Spleen (tissue), 11 donors: ENCODE measurements at regions not wholly inside any gene's neighbourhood (a gene's known extent, or its start where the extent isn't known, plus 50 kb on each side); places are given as distances from the start of the nearest gene placed in this dataset.

Experiments
- DNase-seq: peaks from one replicate; pipeline ENCODE4 v3.0.0-alpha.2; 2020
- H3K27ac ChIP-seq, 8 donors: fragments of 200-600 bp; sonication (generic) in 7 of 8; 1 replicate in 4 of 8; 2 replicates in 4 of 8; pipeline versions ENCODE4 v1.5.0 to v1.8.0; 2016 to 2021; ENCODE audit warnings: inconsistent platforms in 4 of 8, mild to moderate bottlenecking in 4 of 8, moderate library complexity in 1 of 8
- H3K27me3 ChIP-seq, 7 donors: fragments of 200-600 bp; sonication (generic) in 6 of 7; replicated peaks in 1 of 7; 1 replicate in 4 of 7; 2 replicates in 3 of 7; pipeline versions ENCODE4 v1.5.0 to v1.8.0; 2016 to 2021; ENCODE audit warnings: inconsistent platforms in 3 of 7, mild to moderate bottlenecking in 1 of 7
- H3K36me3 ChIP-seq, 6 donors: fragments of 200-600 bp; sonication (generic) in 5 of 6; 1 replicate in 4 of 6; 2 replicates in 2 of 6; pipeline versions ENCODE4 v1.5.0 to v1.8.0; 2016 to 2021; ENCODE audit warnings: inconsistent platforms in 2 of 6
- H3K4me1 ChIP-seq, 6 donors: fragments of 200-600 bp; sonication (generic) in 5 of 6; 1 replicate in 3 of 6; 2 replicates in 3 of 6; pipeline versions ENCODE4 v1.5.0 to v1.8.0; 2016 to 2021; ENCODE audit warnings: inconsistent platforms in 3 of 6
- H3K4me3 ChIP-seq, 8 donors: fragments of 200-600 bp; sonication (generic) in 7 of 8; 1 replicate in 4 of 8; 2 replicates in 4 of 8; pipeline versions ENCODE4 v1.5.0 to v1.8.0; 2016 to 2021; ENCODE audit warnings: inconsistent platforms in 4 of 8, mild to moderate bottlenecking in 4 of 8, moderate library complexity in 2 of 8
- H3K9me3 ChIP-seq, 8 donors: fragments of 200-600 bp; sonication (generic) in 7 of 8; 1 replicate in 4 of 8; 2 replicates in 4 of 8; pipeline versions ENCODE4 v1.5.0 to v1.8.0; 2016 to 2021; ENCODE audit warnings: inconsistent platforms in 4 of 8
- CTCF ChIP-seq, 11 experiments: fragments of 200-600 bp in 7 of 11; fragments of 450-650 bp in 4 of 11; sonication (generic) in 4 of 11; IDR thresholded peaks in 8 of 11; conservative IDR thresholded peaks in 3 of 11; 1 replicate in 7 of 11; 2 replicates in 4 of 11; pipeline versions ENCODE4 v1.4.0 to v1.8.0; 2016 to 2021; ENCODE audit warnings: antibody characterized with exemption in 11 of 11, inconsistent platforms in 4 of 11, mild to moderate bottlenecking in 1 of 11
- POLR2A ChIP-seq, 3 donors: fragments of 450-650 bp; IDR thresholded peaks; one replicate each; pipeline ENCODE4 v1.5.1; 2017; ENCODE audit warnings: antibody characterized with exemption in 3 of 3, mild to moderate bottlenecking in 1 of 3
- POLR2AphosphoS5 ChIP-seq, 3 donors: sonication (generic); formaldehyde crosslinking; IDR thresholded peaks; one replicate each; pipeline ENCODE4 v1.5.1; 2017; ENCODE audit warnings: antibody characterized with exemption in 3 of 3
- WGBS, 5 donors: extraction: QIAGEN DNeasy Blood & Tissue Kit in 3 of 5; methylation state at CpG; one replicate each; pipeline versions ENCODE4 v1.1.5 to v1.1.7; 2013 to 2018; 5-methylcytosine and 5-hydroxymethylcytosine counted together
- intact Hi-C: fragments of 100-400 bp; cut with DNase I; formaldehyde crosslinking; loops from one replicate; pipeline ENCODE4 v1.15.0; 2023; ENCODE audit warnings: low total_unique reads
- small RNA-seq, 4 donors: library from RNA; depleted of rRNA; stranded (forward); fragments of <200 nt; gene quantifications; one replicate each; pipeline ENCODE3, GENCODE V24; 2016
- donor health status: healthy with polysubstance abuse.
- donor health status: DM: no; HTN: no; CAD: no; lungs with moderate emphysema.
- donor health status: DM: no; HTN: no; CAD: no.
- donor health status: Bipolar disorder and iron deficiency.
- donor health status: healthy.
- donor health status: DM: no; HTN: no; CAD: no.
- donor health status: DM: yes; HTN: yes; CAD: no.

GRCh38 chr14:29503903-29504302 lies 423.7 kb downstream of the PRKD1 start:
- DNase-seq, result no peak
- Histone ChIP-seq H3K4me3 (no peak overlapping the region), H3K36me3 (no peaks in the 10 kb centered on the region), H3K27ac (no peak overlapping the region), H3K27me3 (no peaks in the 10 kb centered on the region), H3K9me3 (peaks cover 0 to 11% (median 5%) of the 10 kb centered on the region in 8 donors), H3K4me1 (no peaks in the 10 kb centered on the region)
- intact Hi-C loops, result no loop called here
- no peak for TF ChIP-seq CTCF (IDR thresholded peaks at IDR 0.05 in 8 of 11, conservative IDR thresholded peaks at IDR 0.05 in 3 of 11)
- TF ChIP-seq POLR2AphosphoS5 (IDR thresholded peaks at IDR 0.05), result no peak
- no peak for TF ChIP-seq POLR2A (IDR thresholded peaks at IDR 0.05)

- H3K27ac ChIP-seq, result no peak overlapping the region
- intact Hi-C loops, result no loop called here
- no peaks in the 10 kb centered on the region for H3K4me1 ChIP-seq
- H3K9me3 ChIP-seq, result peaks cover 0 to 19% (median 11%) of the 10 kb centered on the region in 8 donors
- no peak overlapping the region for H3K4me3 ChIP-seq
- no peaks in the 10 kb centered on the region for H3K27me3 ChIP-seq
- 32 to 45% (median 41%) methylated on average over 2 of the region's 2 CpGs for WGBS, 5 donors
- DNase-seq, result no peak
- no peaks in the 10 kb centered on the region for H3K36me3 ChIP-seq
- no peak for TF ChIP-seq CTCF (IDR thresholded peaks at IDR 0.05 in 8 of 11, conservative IDR thresholded peaks at IDR 0.05 in 3 of 11)
- no peak for TF ChIP-seq POLR2AphosphoS5 (IDR thresholded peaks at IDR 0.05)
- no peak for TF ChIP-seq POLR2A (IDR thresholded peaks at IDR 0.05)
Measured at GRCh38 chr14:29518335-29518734, 409.3 kb downstream of the PRKD1 start.

- Histone ChIP-seq H3K27me3 (no peaks in the 10 kb centered on the region), H3K9me3 (peaks cover 0 to 26% (median 11%) of the 10 kb centered on the region in 8 donors), H3K4me3 (no peak overlapping the region), H3K36me3 (no peaks in the 10 kb centered on the region), H3K4me1 (no peaks in the 10 kb centered on the region), H3K27ac (no peak overlapping the region)
- whole genome bisulfite sequencing, 5 donors, result 41 to 74% (median 62%) methylated on average over 2 of the region's 2 CpGs
- intact Hi-C loops, result no loop called here
- TF ChIP-seq POLR2AphosphoS5 (IDR thresholded peaks at IDR 0.05) (no peak), POLR2A (IDR thresholded peaks at IDR 0.05) (no peak), CTCF (IDR thresholded peaks at IDR 0.05 in 8 of 11, conservative IDR thresholded peaks at IDR 0.05 in 3 of 11) (no peak)
- DNase-seq, result no peak
Measured at GRCh38 chr14:29521526-29522137, 406.0 kb downstream of the PRKD1 start.

Small RNA genes lying in the stretch of these regions (small RNA-seq; reads per million reads assigned to genes)
- gene RF00019, result 0 reads per million in 4 donors
- gene RNU11-5P, result 0 reads per million in 4 donors
- gene RNU6-864P, result 0 reads per million in 4 donors
